ENCODE measurements at regions not wholly inside any gene's neighbourhood (a gene's known extent, or its start where the extent isn't known, plus 50 kb on each side); places are given as distances from the start of the nearest gene placed in this dataset.

DNA sequence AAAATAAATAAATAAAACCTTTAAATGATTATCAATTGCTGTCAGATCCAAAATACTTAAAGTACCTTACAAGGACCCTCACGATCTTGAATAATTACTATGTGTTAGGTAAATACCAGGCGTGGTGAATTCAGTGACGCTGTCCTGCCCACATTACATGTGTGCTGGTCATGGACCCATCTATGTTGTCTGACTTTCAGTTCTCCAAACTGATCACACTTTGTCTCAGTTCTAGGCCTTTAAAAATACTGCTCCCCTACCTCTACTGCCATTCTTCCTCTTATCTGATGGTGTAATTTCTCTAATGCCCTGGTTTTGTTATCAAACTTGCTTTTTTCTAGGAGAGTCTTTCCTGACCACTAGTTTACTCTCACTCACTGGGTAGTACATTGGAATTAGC is 520.7 kb downstream of the TRHDE start:
- H3K4me1 ChIP-seq (ENCODE audit: control insufficient read depth in 1 of 2, insufficient read depth in 2 of 2, low read length in 2 of 2), result no peaks in the 10 kb centered on the region
- no peak overlapping the region for H3K27ac ChIP-seq (ENCODE audit: low read depth in 1 of 2, low read length in 2 of 2)
- H3K4me1 Mint-ChIP-seq, result no peaks in the 10 kb centered on the region
- H3K36me3 Mint-ChIP-seq, result no peaks in the 10 kb centered on the region
- 83% methylated on average over 1 of the region's 3 CpGs for WGBS (ENCODE audit: insufficient coverage)
- intact Hi-C loops (cut with micrococcal nuclease), result no loop called here
- H3K27me3 Mint-ChIP-seq (ENCODE audit: low read depth in 3 of 3), result no peaks in the 10 kb centered on the region
- no peak overlapping the region for H3K9ac ChIP-seq (ENCODE audit: insufficient read depth, low read length, poor library complexity, severe bottlenecking)
- no peak overlapping the region for H3K4me3 Mint-ChIP-seq
- no peaks in the 10 kb centered on the region for H3K27me3 ChIP-seq (ENCODE audit: control insufficient read depth in 2 of 2, insufficient read depth in 2 of 2, low read length in 2 of 2)
- no peaks in the 10 kb centered on the region for H4K20me1 ChIP-seq (ENCODE audit: insufficient read depth, low read length)
- peaks cover 0 to 10% (median 6%) of the 10 kb centered on the region in 7 donors for H3K9me3 Mint-ChIP-seq
- H3K4me3 ChIP-seq (replicated peaks in 1 of 3; ENCODE audit: low read depth in 2 of 3, low read length in 3 of 3), result no peak overlapping the region
- TF ChIP-seq, protein P1, sequence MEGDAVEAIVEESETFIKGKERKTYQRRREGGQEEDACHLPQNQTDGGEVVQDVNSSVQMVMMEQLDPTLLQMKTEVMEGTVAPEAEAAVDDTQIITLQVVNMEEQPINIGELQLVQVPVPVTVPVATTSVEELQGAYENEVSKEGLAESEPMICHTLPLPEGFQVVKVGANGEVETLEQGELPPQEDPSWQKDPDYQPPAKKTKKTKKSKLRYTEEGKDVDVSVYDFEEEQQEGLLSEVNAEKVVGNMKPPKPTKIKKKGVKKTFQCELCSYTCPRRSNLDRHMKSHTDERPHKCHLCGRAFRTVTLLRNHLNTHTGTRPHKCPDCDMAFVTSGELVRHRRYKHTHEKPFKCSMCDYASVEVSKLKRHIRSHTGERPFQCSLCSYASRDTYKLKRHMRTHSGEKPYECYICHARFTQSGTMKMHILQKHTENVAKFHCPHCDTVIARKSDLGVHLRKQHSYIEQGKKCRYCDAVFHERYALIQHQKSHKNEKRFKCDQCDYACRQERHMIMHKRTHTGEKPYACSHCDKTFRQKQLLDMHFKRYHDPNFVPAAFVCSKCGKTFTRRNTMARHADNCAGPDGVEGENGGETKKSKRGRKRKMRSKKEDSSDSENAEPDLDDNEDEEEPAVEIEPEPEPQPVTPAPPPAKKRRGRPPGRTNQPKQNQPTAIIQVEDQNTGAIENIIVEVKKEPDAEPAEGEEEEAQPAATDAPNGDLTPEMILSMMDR (IDR thresholded peaks at IDR 0.05), result no peak
- no peak overlapping the region for H3K27ac Mint-ChIP-seq
- no peaks in the 10 kb centered on the region for H3K79me2 ChIP-seq (ENCODE audit: insufficient read depth, low read length)
- H2AFZ ChIP-seq (ENCODE audit: insufficient read depth, low read depth, low read length, poor library complexity, severe bottlenecking), result no peak overlapping the region
- no peaks in the 10 kb centered on the region for H3K36me3 ChIP-seq (replicated peaks in 1 of 2; ENCODE audit: control insufficient read depth in 1 of 2, insufficient read depth in 2 of 2, low read length in 2 of 2)
- H3K4me2 ChIP-seq (replicated peaks; ENCODE audit: extremely low read depth, low read length, poor library complexity, severe bottlenecking), result no peak overlapping the region
- peaks cover 0 to 3% of the 10 kb centered on the region in 2 donors for H3K9me3 ChIP-seq (replicated peaks in 1 of 2; ENCODE audit: control insufficient read depth in 1 of 2, insufficient read depth in 1 of 2, low read length in 2 of 2)
- DNase-seq, result no peak

DNA sequence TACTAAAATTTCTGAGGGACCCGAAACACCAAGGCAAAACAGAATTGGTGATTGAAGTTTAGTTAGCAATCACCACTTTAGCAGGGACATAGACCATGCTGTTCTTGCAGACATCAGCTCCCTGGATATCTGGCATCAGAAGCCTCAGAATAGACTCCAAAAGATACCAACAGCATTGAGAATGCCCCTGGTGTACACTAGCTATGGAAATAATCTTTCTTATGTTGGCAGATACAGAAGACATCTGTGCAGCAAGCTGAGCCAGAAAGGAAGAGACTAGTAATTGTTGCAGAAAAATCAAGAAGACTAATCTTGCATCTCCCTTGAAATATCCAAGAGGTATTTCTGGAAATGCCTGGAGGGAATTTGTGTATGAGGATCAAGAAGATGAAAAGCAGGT is 521.6 kb downstream of the TRHDE start:
- intact Hi-C loops (cut with micrococcal nuclease), result no loop called here
- no peaks in the 10 kb centered on the region for H4K20me1 ChIP-seq (ENCODE audit: insufficient read depth, low read length)
- Mint-ChIP-seq H3K27ac (no peak overlapping the region), H3K36me3 (no peaks in the 10 kb centered on the region), H3K4me3 (no peak overlapping the region), H3K9me3 (peaks cover 0 to 10% (median 6%) of the 10 kb centered on the region in 7 donors), H3K27me3 (ENCODE audit: low read depth in 3 of 3) (no peaks in the 10 kb centered on the region), H3K4me1 (no peaks in the 10 kb centered on the region)
- peaks cover 0 to 3% of the 10 kb centered on the region in 2 donors for H3K9me3 ChIP-seq (replicated peaks in 1 of 2; ENCODE audit: control insufficient read depth in 1 of 2, insufficient read depth in 1 of 2, low read length in 2 of 2)
- H3K4me1 ChIP-seq (ENCODE audit: control insufficient read depth in 1 of 2, insufficient read depth in 2 of 2, low read length in 2 of 2), result no peaks in the 10 kb centered on the region
- DNase-seq, result no peak
- H3K9ac ChIP-seq (ENCODE audit: insufficient read depth, low read length, poor library complexity, severe bottlenecking), result no peak overlapping the region
- 100% methylated on average over 1 of the region's 1 CpG for WGBS (ENCODE audit: insufficient coverage)
- H3K79me2 ChIP-seq (ENCODE audit: insufficient read depth, low read length), result no peaks in the 10 kb centered on the region
- H3K27ac ChIP-seq (ENCODE audit: low read depth in 1 of 2, low read length in 2 of 2), result no peak overlapping the region
- TF ChIP-seq, protein P1 (IDR thresholded peaks at IDR 0.05), result no peak
- H3K36me3 ChIP-seq (replicated peaks in 1 of 2; ENCODE audit: control insufficient read depth in 1 of 2, insufficient read depth in 2 of 2, low read length in 2 of 2), result no peaks in the 10 kb centered on the region
- no peak overlapping the region for H3K4me3 ChIP-seq (replicated peaks in 1 of 3; ENCODE audit: low read depth in 2 of 3, low read length in 3 of 3)
- H2AFZ ChIP-seq (ENCODE audit: insufficient read depth, low read depth, low read length, poor library complexity, severe bottlenecking), result no peak overlapping the region
- no peak overlapping the region for H3K4me2 ChIP-seq (replicated peaks; ENCODE audit: extremely low read depth, low read length, poor library complexity, severe bottlenecking)
- H3K27me3 ChIP-seq (ENCODE audit: control insufficient read depth in 2 of 2, insufficient read depth in 2 of 2, low read length in 2 of 2), result no peaks in the 10 kb centered on the region

Measured in CD14-positive monocyte (primary cell).